ENCODE measurements at regions not wholly inside any gene's neighbourhood (a gene's known extent, or its start where the extent isn't known, plus 50 kb on each side); places are given as distances from the start of the nearest gene placed in this dataset.
"Not testable (repeated sequence)": the region's sequence is repeated elsewhere in the genome, so short reads cannot be mapped to it uniquely, and the experiment has no call there.

- DNase-seq (ENCODE audit: low spot score): no peak
These were observed 123.8 kb upstream of the CDH5 start for GRCh38 chr16:66242672-66243071.

DNA sequence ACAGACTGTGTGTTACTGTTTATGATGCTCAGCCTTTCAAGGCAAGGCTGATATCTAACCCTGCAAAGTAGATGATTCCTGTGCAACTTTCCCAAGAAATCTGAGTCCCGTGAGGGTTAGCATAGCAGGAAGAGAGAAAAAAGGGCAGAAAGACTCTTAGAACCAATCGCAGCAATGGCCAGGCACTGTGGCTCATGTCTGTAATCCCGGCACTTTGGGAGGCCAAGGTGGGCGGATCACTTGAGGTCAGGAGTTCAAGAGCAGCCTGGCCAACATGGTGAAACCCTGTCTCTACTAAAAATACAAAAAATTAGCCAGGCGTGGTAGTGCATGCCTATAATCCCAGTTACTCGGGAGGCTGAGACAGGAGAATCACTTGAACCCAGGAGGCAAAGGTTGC is 124.3 kb upstream of the CDH5 start:
- DNase-seq (ENCODE audit: low spot score): not testable (repeated sequence)

GRCh38 chr16:66240631-66241395 is 125.7 kb upstream of the CDH5 start:
- no peak for DNase-seq (ENCODE audit: low spot score)

GRCh38 chr16:66240088-66240487 is 126.4 kb upstream of the CDH5 start:
- DNase-seq (ENCODE audit: low spot score): no peak

DNA sequence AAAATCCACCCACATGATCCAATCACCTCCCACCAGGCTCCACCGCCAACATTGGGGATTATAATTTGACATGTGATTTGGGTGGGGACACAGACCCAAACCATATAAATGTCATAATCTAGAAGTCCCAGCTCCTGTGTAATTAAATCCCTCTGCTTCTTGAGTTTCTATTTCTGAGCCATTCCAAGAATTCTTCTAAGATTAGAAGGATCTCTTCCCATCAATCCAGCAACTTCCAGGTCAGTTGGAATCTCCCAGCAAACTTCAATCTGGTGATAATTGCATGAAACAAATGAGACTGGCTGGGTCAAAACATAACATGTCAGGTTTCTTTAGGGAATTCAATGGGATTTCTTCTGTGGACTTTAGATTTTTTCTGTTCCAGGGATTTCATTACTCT is 127.8 kb upstream of the CDH5 start:
- DNase-seq (ENCODE audit: low spot score): no peak

DNA sequence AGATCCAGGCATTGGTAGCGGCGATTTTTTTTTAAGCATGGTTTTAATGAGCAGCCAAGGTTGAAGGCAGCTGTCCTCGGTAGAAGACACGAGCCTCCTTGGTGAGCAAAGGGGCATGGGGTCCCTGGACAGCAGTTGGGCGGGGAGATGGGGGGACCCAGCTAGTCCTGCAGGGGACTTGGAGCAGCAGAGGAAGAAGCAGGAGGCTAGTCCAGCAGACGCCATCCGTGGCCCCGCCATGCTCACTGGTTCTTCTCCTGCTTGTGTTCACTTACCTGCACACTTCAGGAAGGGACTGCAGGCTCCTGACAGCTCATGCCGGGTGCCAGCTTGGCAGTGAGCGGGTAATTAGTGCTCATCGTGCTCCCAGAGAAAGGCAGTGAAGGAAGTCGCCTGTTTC is 130.2 kb upstream of the CDH5 start:
- no peak for DNase-seq (ENCODE audit: low spot score)

- no peak for DNase-seq (ENCODE audit: low spot score)
These were observed 134.9 kb upstream of the CDH5 start for GRCh38 chr16:66231452-66232160.

DNA sequence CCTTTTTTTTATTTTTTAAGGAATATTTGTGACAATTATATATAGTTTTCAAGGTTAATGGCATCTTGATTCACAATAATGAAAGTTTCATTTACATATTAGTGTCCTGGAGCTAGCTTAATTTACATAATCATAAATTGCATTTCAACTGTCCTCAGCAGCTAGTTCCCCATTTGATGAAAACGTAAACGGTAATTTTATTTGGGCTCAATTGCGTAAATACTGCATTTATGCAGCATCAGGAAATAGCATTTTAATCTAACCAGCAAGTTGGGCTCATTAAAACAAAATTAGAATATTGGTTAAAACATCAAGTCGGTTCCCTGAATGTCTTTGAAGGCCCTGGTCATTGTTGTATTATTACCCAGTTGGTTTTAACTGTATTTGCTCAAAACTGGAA is 136.8 kb upstream of the CDH5 start:
- no peak for DNase-seq (ENCODE audit: low spot score)

DNA sequence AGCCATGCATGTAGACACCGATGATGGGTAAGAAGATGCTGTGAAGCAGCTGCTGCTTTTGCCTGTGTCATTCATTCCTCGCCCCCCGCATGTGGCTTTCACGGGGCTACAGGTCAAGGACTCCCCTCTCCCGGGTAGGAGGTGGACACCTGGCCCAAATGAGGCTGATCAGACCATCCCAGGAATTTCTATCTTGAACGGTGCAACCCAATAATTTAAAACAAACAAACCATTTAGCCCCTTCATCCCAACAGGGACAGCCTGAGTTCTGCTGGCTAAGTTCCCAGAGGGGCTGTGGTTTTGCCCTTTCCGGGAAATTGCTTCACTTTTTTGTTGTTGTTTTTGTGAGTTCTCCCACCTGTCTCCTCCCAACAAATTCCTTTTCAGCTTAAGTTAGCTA is 137.7 kb upstream of the CDH5 start:
- no peak for DNase-seq (ENCODE audit: low spot score)

GRCh38 chr16:66227766-66228530 is 138.5 kb upstream of the CDH5 start:
- DNase-seq (ENCODE audit: low spot score): no peak

DNA sequence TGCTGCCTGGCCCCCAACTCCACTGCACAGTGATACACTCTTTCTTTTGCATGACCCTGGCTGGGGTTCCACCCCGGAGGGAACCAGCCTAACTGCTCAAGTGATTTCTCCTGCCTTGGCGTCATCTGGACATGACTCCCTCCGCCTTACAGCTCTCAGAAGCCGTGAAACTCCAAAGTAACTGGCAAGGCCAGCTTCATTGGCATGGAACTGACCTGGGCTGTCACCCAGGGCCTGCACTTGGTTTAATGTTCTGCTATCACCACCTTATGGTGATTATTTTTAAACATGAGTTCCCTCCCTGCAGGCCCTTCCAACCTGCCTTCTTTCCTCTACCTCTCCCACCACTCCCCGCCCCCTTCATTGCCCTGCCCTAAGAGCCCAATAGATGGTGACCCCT is 139.7 kb upstream of the CDH5 start:
- DNase-seq (ENCODE audit: low spot score): no peak

- no peak for DNase-seq (ENCODE audit: low spot score)
These were observed 140.8 kb upstream of the CDH5 start for GRCh38 chr16:66225696-66226095.

- DNase-seq (ENCODE audit: low spot score): no peak
These were observed 141.9 kb upstream of the CDH5 start for GRCh38 chr16:66224626-66225025.

GRCh38 chr16:66224186-66224585 is 142.3 kb upstream of the CDH5 start:
- DNase-seq (ENCODE audit: low spot score): no peak

DNA sequence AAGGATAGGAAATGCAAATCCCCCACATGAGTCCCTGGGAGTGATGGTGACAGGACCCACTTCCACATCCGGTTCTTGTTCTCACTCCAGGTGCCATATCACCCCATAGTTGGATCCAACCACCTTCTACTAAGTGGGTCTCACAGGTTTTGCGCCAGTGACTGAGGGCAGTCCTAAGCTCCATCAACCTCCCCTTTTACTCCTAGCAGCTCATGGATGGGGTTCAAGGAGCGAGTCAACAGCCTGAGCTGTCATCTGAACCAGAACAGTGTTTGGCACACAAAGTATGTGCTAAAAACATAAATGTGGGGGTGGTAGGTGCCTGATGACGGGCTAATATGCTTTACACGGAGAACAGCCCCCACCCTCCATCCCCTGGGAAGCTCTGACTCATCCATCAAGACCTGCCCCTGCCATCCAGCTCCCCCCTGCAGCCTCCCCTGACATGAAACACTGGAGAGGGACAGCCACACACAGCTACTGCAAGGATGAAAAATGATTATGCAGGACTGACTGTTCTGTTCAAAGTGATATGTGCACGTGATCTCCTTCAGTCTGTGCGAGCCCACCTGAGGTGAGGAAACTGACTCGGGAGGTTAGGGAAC is 143.2 kb upstream of the CDH5 start:
- no peak for DNase-seq (ENCODE audit: low spot score)

DNA sequence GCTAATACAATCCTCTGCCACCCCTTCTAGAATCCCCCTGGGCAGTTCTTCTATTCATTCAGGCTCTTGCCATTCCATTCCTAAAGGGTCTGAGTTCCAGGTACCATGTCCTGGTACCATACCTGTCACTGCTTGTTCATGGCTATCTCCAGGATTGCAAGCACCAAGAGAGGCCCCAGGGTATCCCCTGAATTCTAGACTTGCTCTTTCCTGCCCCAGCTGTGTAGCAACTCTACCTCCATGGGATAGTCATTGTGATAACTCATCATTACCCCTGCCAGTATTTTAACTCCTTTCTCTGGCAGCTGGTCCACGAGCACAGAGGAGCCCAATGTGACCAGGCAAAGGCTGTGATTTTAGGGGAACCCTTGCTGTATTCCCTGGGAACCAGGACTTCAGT is 143.7 kb upstream of the CDH5 start:
- no peak for DNase-seq (ENCODE audit: low spot score)

DNA sequence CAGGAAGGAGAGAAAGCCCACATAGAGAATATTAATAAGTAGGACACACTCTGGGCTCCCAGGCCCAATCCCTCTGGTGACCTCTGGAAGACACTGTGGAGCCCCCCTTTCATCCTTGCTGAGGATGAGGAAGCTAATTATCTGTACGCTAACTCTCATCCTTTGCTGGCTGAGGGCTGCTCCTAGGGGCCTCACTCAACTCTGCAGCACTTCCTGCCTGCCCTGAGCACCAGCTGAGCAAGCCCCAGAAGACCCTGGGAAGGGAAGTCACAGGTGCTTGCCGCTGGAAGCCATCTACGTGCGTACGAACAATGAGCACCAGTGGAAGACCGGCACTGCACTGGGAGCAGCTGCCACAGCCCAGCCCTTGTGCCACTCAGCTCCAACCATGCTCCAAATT is 145.8 kb upstream of the CDH5 start:
- no peak for DNase-seq (ENCODE audit: low spot score)

GRCh38 chr16:66219491-66219890 is 147.0 kb upstream of the CDH5 start:
- DNase-seq (ENCODE audit: low spot score): no peak

DNA sequence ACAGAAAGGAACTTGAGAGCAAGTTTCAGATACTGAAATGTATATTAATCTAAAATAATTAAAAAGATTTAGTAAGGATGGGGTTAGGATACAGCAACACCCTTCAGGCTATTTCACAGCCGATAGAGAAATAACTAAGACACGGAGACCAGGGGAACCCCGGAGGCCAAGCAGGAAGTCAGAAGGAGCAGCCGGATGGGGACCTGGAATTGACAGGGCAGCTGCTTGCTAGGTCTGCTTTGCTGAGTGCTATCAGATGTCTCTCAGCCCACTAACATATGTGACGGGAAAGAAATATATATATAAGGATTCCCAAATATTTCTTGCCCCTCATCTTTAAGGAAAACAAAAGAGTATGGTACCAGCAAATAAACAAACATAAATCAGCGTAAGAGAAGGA is 154.1 kb upstream of the CDH5 start:
- no peak for DNase-seq (ENCODE audit: low spot score)

- no peak for DNase-seq (ENCODE audit: low spot score)
These were observed 154.8 kb upstream of the CDH5 start for GRCh38 chr16:66211651-66212050.

DNA sequence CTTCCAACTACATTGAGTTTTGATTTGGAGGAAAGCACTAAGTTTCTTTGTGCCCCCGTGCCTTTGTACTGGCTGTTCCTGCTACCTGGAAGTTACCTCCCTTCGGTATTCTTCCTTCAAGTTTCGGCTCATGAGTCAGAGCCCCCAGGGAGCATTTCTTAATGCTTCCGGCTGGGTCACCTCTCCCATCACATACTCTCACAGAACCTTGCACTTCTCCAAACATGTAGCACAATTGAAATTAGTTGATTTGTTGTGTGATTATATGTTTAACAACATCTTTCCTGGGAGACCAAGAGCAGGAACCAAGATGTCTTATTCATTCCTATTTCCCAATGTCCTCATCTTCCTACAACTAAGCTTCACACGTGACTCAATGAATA is 158.6 kb upstream of the CDH5 start:
- DNase-seq (ENCODE audit: low spot score): no peak

DNA sequence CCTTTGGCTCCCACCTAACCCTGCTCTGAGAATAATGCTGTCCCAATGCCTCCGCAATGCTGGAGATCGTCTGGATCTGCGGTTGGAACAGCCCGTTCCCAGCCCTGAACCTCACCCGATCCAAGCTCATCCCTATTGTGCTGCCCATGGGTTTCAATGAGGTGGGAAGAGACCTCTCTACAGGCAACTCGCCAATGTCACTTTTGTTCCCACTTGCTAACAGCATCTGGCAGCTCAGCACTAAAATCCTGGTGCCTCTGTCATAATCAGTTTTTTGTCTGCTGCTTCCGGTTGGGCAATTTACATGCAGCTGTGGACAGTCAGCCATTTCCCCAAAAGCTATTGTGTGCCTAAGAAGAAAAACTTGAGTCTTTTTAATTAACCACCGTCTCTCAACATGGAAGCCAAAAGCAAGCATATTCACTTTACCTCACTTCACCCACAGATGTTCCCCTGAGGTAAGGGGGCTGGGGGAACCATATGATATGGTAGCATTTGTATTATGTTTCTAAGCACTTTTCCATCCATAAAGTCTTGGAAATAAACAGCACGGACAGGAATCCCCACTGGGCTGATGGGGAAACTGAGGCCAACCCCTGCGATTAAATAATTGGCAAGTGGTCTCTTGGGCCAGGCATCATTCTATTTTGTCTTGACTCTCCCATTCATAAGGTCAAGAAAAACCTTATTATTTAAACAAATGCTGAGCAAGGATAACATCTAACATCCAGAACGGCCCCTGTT is 159.2 kb upstream of the CDH5 start:
- DNase-seq (ENCODE audit: low spot score): no peak
